GM18511 (cell line): ENCODE measurements at regions not wholly inside any gene's neighbourhood (a gene's known extent, or its start where the extent isn't known, plus 50 kb on each side); places are given as distances from the start of the nearest gene placed in this dataset.
"Not testable (repeated sequence)": the region's sequence is repeated elsewhere in the genome, so short reads cannot be mapped to it uniquely, and the experiment has no call there.

Experiments used
- ATAC-seq: cut with Tn5 transposase; IDR thresholded peaks from one replicate; pipeline ENCODE4 v1.9.1; 2021; ENCODE audit warnings: mild to moderate bottlenecking, moderate library complexity; ENCODE audit not compliant: unreplicated experiment

DNA sequence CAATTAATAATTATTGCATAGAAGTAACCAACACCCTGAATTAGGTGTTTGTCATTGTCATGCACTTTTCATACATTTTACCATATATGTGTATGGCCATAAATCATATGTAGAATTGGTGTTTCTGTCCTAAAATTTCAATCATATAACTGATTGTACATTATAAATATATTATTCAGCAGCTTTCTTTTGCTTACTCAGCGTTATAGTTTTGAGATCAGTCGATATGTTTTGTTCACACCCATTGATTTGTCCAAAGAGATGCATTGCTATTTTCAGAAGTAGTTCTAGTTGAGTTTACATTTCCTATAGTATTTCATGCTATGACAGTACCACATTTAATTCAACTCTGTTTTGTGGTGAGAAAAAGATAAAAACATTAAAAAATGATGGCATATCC, 50.5 kb upstream of the PARP4 start:
- no peak for ATAC-seq

GRCh38 chr13:24563971-24564370, 51.4 kb upstream of the PARP4 start:
- ATAC-seq: not testable (repeated sequence)

DNA sequence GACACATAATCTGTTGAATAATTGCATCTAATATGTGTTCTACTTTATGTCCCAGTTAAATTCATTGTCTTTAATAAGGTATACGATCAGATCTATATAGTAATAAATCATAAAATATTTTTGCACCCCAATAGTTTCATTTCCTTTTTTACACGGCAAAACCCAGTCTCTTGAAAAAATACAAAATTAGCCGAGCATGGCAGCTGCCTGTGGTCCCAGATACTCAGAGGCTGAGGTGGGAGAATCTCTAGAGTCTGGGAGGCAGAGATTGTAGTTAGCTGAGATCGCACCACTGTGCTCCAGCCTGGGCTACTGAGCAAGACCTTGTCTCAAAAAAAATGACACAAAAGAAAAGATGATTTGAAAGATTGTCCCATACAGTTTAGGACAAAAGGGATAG, 52.3 kb upstream of the PARP4 start:
- ATAC-seq: no peak

DNA sequence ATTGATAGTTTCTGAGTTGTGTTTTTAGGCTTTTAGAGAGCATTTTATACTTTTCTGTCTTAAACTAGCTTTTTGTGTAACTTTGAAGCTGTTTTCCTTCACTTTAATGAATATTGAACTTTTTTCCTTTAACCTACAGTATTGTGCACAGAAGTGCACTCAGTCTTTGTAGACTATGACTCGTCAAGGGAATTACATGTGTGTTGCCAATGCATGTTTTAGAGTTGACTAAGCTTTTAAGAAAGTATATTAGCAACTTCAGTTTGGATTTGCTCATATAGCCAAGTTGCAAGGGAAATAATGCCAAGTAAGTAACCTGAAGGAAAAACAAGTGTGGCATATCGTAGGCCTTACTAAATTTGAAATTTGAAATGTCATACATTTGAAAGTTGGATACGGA, 55.0 kb upstream of the PARP4 start:
- not testable (repeated sequence) for ATAC-seq

DNA sequence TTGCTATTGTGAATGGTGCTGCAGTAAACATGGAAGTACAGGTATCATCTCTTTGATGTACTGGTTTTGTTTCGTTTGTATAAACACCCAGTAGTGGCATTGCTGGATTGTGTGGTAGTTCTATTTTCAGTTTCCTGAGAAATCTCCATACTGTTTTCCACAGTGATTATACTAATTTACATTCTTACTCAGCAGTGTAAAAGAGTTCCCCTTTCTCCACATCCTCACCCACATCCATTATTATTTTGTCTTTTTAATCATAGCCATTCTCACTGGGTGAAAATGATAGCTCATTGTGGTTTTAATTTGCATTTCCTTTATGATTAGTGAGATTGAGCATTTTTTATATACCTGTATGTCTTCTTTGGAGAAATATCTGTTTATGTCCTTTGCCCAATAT, 62.3 kb upstream of the PARP4 start:
- no peak for ATAC-seq

DNA sequence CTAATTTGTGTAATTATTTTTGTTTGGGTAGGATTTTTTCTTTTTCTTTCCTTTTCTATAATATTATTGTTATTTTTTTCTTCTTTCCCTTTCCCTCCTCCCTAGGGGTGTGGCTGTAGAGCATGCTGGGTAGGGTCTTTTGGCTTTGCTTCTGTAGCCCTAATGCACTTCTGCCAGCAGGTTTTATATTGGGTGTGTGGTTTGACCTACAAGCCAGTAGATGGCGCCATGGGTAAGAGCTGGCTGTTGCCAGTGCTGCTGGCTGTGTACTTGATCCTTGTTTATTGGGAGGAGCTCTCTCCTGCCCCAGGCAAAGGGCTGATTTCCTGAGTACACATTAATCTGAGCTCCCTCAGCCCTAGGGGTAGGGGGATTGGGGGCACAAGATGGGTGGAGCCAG, 67.7 kb upstream of the PARP4 start:
- ATAC-seq: not testable (repeated sequence)

- ATAC-seq: not testable (repeated sequence)
Observed at GRCh38 chr13:24581578-24581977, 69.0 kb upstream of the PARP4 start.

GRCh38 chr13:24591697-24592096, 79.1 kb upstream of the PARP4 start:
- not testable (repeated sequence) for ATAC-seq

DNA sequence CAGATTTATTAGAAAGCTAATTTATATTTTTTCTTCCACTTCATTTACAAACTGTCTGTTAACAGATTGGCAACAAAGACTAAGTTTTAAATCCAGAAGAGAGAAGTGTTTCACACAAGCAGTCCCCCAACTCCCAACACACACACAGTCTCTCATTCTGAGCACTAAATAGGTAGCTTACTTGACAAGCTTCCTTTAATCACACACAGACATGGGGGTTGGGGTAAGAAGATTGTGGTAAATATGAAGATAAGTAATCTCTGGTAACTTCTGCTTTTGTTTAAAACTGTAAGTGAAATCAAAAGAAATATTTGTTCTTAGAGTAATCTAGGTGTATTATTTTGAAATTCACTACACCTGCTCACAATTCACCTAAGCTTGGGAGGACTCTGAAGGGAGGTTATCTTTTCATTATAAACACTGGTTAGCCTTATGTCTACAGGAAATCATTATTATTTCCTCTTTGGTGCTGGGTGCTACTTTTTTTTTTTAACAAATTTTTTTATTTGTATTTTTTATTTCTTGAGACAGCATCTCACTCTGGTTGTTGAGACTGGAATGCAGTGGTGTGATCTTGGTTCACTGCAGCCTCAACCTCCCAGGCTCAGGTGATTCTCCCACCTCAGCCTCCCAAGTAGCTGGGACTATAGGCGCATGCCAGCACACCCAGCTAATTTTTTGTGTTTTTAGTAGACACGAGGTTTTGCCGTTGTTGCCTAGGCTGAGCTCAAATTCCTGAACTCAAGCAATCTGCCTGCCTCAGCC, 82.1 kb upstream of the ATP12A start:
- ATAC-seq: not testable (repeated sequence)

DNA sequence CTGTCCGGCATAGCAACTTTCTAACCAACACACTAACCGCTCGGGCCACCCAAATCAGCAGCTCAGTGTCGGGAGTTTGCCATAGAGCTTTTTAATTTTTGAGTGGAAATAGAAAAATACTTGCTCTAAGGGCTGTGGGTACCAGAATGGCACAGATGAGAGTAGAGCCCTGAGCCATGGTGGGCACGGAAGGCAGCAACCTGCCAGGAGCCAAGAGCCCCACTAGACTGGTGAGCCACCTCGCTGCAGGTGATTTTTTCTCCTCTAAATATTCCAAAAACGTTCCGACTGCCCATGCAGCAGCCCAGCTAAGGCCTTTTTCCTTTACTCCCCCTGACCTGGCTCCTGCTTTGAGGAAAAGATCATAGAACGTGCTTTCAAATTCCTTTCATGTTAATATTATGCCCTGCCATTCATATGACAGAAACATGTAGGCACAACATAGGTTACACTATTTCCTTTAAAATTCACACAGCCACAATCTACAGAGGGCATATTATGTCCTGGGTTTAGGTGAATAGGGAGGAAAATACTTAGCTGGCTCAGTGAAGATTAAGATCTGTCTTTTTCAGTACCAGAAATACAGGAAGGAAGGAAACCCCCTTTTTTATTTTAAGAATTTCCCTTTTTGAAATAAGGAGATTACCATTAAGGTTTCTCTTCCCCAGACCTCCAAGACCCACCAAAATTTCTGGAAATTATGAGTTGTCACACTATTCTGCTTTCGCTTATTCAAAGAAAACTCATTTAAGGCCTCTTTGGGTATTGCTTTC, 81.0 kb upstream of the ATP12A start:
- not testable (repeated sequence) for ATAC-seq

- ATAC-seq: no peak
Observed at GRCh38 chr13:24605923-24606372, 74.3 kb upstream of the ATP12A start.

DNA sequence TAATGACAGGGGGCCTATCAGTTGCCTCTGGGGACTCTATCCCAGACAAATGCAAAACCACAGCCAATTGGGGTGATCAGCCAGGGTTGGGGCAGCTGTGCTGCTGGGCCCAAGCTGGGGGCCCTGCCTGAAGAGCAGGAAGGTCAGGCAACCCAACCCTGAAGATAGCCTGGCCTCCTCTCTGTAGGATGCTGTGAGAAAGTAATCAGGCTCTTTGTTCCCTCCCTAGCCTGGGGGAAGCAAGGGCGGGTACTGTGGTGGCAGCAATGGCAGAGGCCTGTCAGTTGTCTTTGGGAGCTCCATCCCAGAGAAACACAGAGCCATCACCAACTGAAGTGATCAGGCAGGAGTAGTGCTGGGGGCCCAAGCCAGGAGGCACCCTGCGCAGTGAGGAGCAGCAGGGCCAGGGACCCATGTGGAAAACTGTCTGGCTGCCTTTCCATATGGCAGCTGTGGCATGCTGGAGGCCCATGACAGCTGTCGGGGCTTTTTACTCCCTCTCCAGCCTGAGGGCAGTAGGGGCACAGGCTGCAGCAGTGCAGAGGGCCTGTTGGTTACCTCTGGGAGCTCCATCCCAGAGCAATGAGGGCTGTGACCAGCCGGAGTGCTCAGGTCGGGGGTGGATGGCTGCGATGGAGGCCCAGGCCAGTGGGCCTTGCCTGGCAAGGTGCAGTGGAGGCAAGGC, 73.6 kb upstream of the ATP12A start:
- ATAC-seq: no peak

DNA sequence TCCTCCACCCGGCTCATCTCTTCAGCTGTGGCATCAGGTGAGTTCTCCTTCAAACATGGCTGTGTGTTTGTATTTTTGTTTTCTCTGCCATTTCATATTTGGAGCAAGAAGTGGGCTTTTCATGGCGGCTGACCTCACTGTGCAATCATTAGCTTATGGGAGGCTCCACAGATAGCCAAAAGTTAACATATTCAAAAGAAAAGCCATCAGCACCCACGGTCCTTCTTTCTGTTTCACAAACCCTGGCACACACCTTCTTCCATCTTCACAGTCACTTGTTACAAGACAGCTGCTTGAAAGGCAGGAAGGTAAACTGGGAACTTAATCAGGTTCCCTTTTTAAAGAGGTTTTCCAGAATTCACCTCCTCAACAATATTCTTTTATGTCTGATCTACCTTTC, 69.3 kb upstream of the ATP12A start:
- no peak for ATAC-seq

GRCh38 chr13:24612726-24613125, 67.5 kb upstream of the ATP12A start:
- ATAC-seq: no peak

DNA sequence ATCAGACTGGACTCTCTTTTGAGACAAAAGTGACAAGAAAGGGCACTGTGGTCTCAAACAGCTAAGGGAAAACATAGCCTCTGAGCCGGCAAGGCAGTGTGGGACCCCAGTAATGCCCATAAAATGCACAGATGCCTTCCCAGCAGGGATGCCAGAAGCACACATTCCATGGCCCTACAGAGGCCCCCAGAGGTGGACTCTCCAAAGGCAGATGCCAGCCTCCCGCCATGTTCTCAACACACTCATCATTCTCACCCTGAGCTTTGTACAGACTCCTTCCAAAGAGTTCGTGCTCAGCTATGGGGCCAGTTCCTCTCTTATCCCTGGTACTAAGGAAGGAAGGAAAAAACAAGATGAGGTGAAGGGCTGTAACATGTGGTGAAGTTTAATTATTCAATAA, 67.1 kb upstream of the ATP12A start:
- ATAC-seq: no peak

GRCh38 chr13:24613755-24614154, 66.5 kb upstream of the ATP12A start:
- ATAC-seq: no peak

DNA sequence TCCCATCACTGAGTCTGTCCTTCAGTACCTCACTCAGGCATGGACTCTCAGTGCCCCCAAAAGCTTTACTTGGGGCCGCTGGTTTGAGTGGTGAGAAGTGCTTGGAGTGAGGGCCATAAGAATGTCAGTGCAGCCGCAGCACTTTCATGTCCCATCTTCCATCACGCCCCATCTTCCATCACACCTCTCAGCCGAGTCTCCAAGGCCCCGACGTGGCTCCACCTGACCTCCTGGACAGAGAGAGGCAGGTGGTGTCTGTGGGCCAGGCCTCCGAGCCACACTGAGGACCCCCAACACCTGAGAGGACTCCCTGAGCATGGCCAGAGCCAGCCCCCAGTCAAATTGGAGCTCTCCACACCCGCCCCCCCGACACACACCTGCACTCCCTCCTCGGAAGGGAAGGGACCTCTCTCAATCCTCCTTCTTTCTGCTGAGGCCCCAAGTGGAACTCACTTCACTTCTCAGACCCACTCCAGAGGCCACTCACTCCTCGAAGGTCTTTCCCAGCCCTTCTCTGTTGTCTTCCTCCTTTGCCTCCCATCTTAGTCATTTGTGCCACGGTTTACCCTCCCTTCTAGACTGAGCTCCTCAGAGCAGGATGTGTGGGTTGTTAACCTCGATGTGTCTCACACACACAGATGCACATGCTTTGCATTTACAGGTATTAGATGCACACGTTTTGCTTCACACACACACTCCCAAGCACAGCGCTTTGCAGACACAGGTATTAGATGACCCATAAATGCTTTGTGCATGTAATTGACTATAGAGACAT, 65.7 kb upstream of the ATP12A start:
- no peak for ATAC-seq

GRCh38 chr13:24615114-24615513, 65.1 kb upstream of the ATP12A start:
- no peak for ATAC-seq

GRCh38 chr13:24615911-24616472, 64.2 kb upstream of the ATP12A start:
- ATAC-seq: no peak

GRCh38 chr13:24616514-24616913, 63.7 kb upstream of the ATP12A start:
- no peak for ATAC-seq
